WTC11 (cell line): ENCODE measurements at regions not wholly inside any gene's neighbourhood (a gene's known extent, or its start where the extent isn't known, plus 50 kb on each side); places are given as distances from the start of the nearest gene placed in this dataset.

Experiments
- ATAC-seq: fragments of 200-7000 bp; cut with Tn5 transposase; 2 replicates; pipeline ENCODE4 v1.10.0; 2021; ENCODE audit warnings: mild to moderate bottlenecking, moderate library complexity
- CTCF ChIA-PET: fragments of 300-600 bp; sonication (Branson Sonifier 250); formaldehyde crosslinking; loops from one replicate; lab custom pipeline; 2021; ENCODE audit warnings: antibody characterized with exemption; lab: Charles Lee
- POLR2A ChIA-PET: fragments of 350-600 bp; sonication (Branson Sonifier 250); formaldehyde crosslinking; loops from one replicate; lab custom pipeline; 2021; ENCODE audit warnings: antibody characterized with exemption; lab: Charles Lee
- DNase-seq: peaks from one replicate; pipeline ENCODE4 v3.0.0; 2021; ENCODE audit warnings: low spot score
- H3K27ac Mint-ChIP-seq: 2 replicates; pipeline ENCODE4 v1.8.0; 2021; ENCODE audit warnings: mixed read lengths
- H3K27me3 Mint-ChIP-seq: 2 replicates; pipeline ENCODE4 v1.8.0; 2021; ENCODE audit warnings: low read depth, mild to moderate bottlenecking, moderate library complexity, mixed read lengths
- H3K36me3 Mint-ChIP-seq: 2 replicates; pipeline ENCODE4 v1.8.0; 2021; ENCODE audit warnings: mixed read lengths
- H3K4me1 Mint-ChIP-seq: 2 replicates; pipeline ENCODE4 v1.8.0; 2022; ENCODE audit warnings: mixed read lengths
- H3K4me3 Mint-ChIP-seq: 2 replicates; pipeline ENCODE4 v1.8.0; 2021; ENCODE audit warnings: mild to moderate bottlenecking, moderate library complexity, mixed read lengths
- H3K9me3 Mint-ChIP-seq: 2 replicates; pipeline ENCODE4 v1.8.0; 2021; ENCODE audit warnings: mixed read lengths
- ARID4B ChIP-seq: sonication (generic); formaldehyde crosslinking; IDR thresholded peaks from 2 replicates; pipeline ENCODE4 v1.8.0; 2023; ENCODE audit warnings: missing genetic modification reagents, mild to moderate bottlenecking, borderline replicate concordance
- ESRRA ChIP-seq: sonication (generic); formaldehyde crosslinking; IDR thresholded peaks from 2 replicates; pipeline ENCODE4 v1.8.1; 2022; ENCODE audit warnings: mild to moderate bottlenecking, missing genetic modification reagents, borderline replicate concordance
- ETV6 ChIP-seq: sonication (generic); formaldehyde crosslinking; IDR thresholded peaks from 2 replicates; pipeline ENCODE4 v1.8.1; 2022; ENCODE audit warnings: mild to moderate bottlenecking, missing genetic modification reagents
- FOXJ3 ChIP-seq: sonication (generic); formaldehyde crosslinking; IDR thresholded peaks from 2 replicates; pipeline ENCODE4 v1.9.0; 2021; ENCODE audit warnings: missing genetic modification reagents, mild to moderate bottlenecking, borderline replicate concordance
- IRF2 ChIP-seq: sonication (generic); formaldehyde crosslinking; IDR thresholded peaks from 2 replicates; pipeline ENCODE4 v1.8.0; 2022; ENCODE audit warnings: low read depth, missing genetic modification reagents, borderline replicate concordance
- JAZF1 ChIP-seq: fragments of 250-450 bp; sonication (Bioruptor Pico); IDR thresholded peaks from 2 replicates; pipeline ENCODE4 v1.9.0; 2021; ENCODE audit warnings: moderate library complexity, mild to moderate bottlenecking, inconsistent platforms
- MAX ChIP-seq: sonication (generic); formaldehyde crosslinking; IDR thresholded peaks from 2 replicates; pipeline ENCODE4 v1.8.0; 2022; ENCODE audit warnings: mild to moderate bottlenecking, missing genetic modification reagents
- NFE2L1 ChIP-seq: sonication (generic); formaldehyde crosslinking; IDR thresholded peaks from 2 replicates; pipeline ENCODE4 v1.8.1; 2023; ENCODE audit warnings: missing genetic modification reagents
- RELA ChIP-seq: sonication (generic); formaldehyde crosslinking; IDR thresholded peaks from 2 replicates; pipeline ENCODE4 v1.8.1; 2022; ENCODE audit warnings: missing genetic modification reagents, mild to moderate bottlenecking, borderline replicate concordance
- SMAD3 ChIP-seq: sonication (generic); formaldehyde crosslinking; IDR thresholded peaks from 2 replicates; pipeline ENCODE4 v1.8.0; 2022; ENCODE audit warnings: missing genetic modification reagents, mild to moderate bottlenecking, borderline replicate concordance
- TEAD1 ChIP-seq: sonication (generic); formaldehyde crosslinking; IDR thresholded peaks from 2 replicates; pipeline ENCODE4 v1.8.0; 2022; ENCODE audit warnings: mild to moderate bottlenecking, missing genetic modification reagents
- USF1 ChIP-seq: sonication (generic); formaldehyde crosslinking; IDR thresholded peaks from 2 replicates; pipeline ENCODE4 v1.8.0; 2022; ENCODE audit warnings: mild to moderate bottlenecking, missing genetic modification reagents
- ZNF219 ChIP-seq: sonication (generic); formaldehyde crosslinking; IDR thresholded peaks from 2 replicates; pipeline ENCODE4 v1.8.0; 2023; ENCODE audit warnings: missing genetic modification reagents, mild to moderate bottlenecking, borderline replicate concordance
- ZNF263 ChIP-seq: sonication (generic); formaldehyde crosslinking; IDR thresholded peaks from 2 replicates; pipeline ENCODE4 v1.8.1; 2022; ENCODE audit warnings: low read depth, mild to moderate bottlenecking, moderate library complexity, missing genetic modification reagents
- ZNF281 ChIP-seq: sonication (generic); formaldehyde crosslinking; IDR thresholded peaks from 2 replicates; pipeline ENCODE4 v1.8.0; 2023; ENCODE audit warnings: mild to moderate bottlenecking, missing genetic modification reagents
- ZNF416 ChIP-seq: fragments of 250-450 bp; sonication (Bioruptor Pico); IDR thresholded peaks from 2 replicates; pipeline ENCODE4 v1.9.0; 2021; ENCODE audit warnings: mild to moderate bottlenecking, inconsistent platforms
- ZNF425 ChIP-seq: fragments of 250-450 bp; sonication (Bioruptor Pico); conservative IDR thresholded peaks from 2 replicates; pipeline ENCODE4 v1.9.0; 2021; ENCODE audit warnings: mild to moderate bottlenecking
- ZSCAN18 ChIP-seq: fragments of 250-450 bp; sonication (Bioruptor Pico); IDR thresholded peaks from 2 replicates; pipeline ENCODE4 v2.1.2; 2022; ENCODE audit warnings: mild to moderate bottlenecking, moderate library complexity

GRCh38 chr2:47237375-47238334, 61.3 kb upstream of the CALM2 start (continued):
- no peak for TF ChIP-seq RELA (CRISPR knock-in tag)
- no peak for TF ChIP-seq USF1
- TF ChIP-seq FOXJ3 (CRISPR knock-in tag), result no peak
- no peak for TF ChIP-seq NFE2L1

- Mint-ChIP-seq H3K9me3 (no peaks in the 10 kb centered on the region), H3K4me1 (peaks cover 48% of the 10 kb centered on the region), H3K27me3 (peaks cover 5% of the 10 kb centered on the region; the same call in 1 of the 2 replicates), H3K4me3 (no peak overlapping the region), H3K36me3 (no peaks in the 10 kb centered on the region), H3K27ac (no peak overlapping the region)
- ChIA-PET CTCF (interaction anchor here (0.7 to 1.3 kb wide), 3 partner anchors 9 to 30 kb away, joined by 3 to 5 read pairs (median 4); no protein-coding TSS in a partner anchor), POLR2A (no interaction called here)
- TF ChIP-seq ZSCAN18 (CRISPR knock-in tag) (no peak), MAX (no peak), ZNF263 (no peak), ZNF416 (no peak), ZNF281 (CRISPR knock-in tag) (no peak), ESRRA (CRISPR knock-in tag) (no peak), SMAD3 (no peak), ARID4B (CRISPR knock-in tag) (no peak), TEAD1 (CRISPR knock-in tag) (no peak), ZNF425 (no peak), ETV6 (CRISPR knock-in tag) (no peak), IRF2 (CRISPR knock-in tag) (no peak), JAZF1 (CRISPR knock-in tag) (no peak), ZNF219 (CRISPR knock-in tag) (no peak)
- ATAC-seq, result no peak
- DNase-seq, result no peak
Measured at GRCh38 chr2:47236503-47237215, 60.3 kb upstream of the CALM2 start.
